ENCODE measurements at regions not wholly inside any gene's neighbourhood (a gene's known extent, or its start where the extent isn't known, plus 50 kb on each side); places are given as distances from the start of the nearest gene placed in this dataset.

DNA sequence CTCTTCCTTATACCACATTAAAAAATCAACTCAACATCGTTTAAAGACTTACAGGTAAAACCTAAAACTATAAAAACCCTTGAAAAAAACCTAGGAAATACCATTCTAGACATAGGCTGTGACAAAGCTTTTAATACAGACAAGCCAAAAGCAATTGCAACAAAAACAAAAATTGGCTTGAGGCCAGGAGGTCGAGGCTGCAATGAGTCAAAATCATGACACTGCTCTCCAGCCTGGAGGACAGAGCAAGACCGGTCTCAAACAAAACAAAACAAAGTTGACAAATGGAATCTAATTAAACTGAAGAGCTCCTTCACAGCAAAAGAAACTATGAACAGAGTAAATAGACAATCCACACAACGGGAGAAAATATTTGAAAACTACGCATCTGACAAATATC lies 1057.8 kb downstream of the FSCB start:
- Histone ChIP-seq H3K36me3 (ENCODE audit: control insufficient read depth, insufficient read depth, low read length) (no peaks in the 10 kb centered on the region), H3K4me1 (no peaks in the 10 kb centered on the region), H3K4me3 (ENCODE audit: low read depth, low read length) (no peak overlapping the region), H3K9me3 (no peaks in the 10 kb centered on the region), H3K27me3 (replicated peaks; ENCODE audit: control insufficient read depth, insufficient read depth, low read length) (no peaks in the 10 kb centered on the region)
- ChIA-PET POLR2A (no interaction called here), CTCF (no interaction called here)
- H3K4me1 Mint-ChIP-seq (ENCODE audit: low read depth, unreplicated experiment) = no peaks in the 10 kb centered on the region
- H3K9me3 Mint-ChIP-seq (ENCODE audit: unreplicated experiment) = no peaks in the 10 kb centered on the region
- intact Hi-C loops (cut with micrococcal nuclease; ENCODE audit: unreplicated experiment) = no loop called here
- no TSS peak for BruUV-seq (replicated peaks)
- no peak overlapping the region for H3K27ac Mint-ChIP-seq (ENCODE audit: unreplicated experiment)
- H3K27me3 Mint-ChIP-seq (ENCODE audit: insufficient read depth, unreplicated experiment) = no peaks in the 10 kb centered on the region
- H3K4me3 Mint-ChIP-seq (ENCODE audit: unreplicated experiment) = no peak overlapping the region
- DNase-seq = no peak
- TF ChIP-seq, protein P1, sequence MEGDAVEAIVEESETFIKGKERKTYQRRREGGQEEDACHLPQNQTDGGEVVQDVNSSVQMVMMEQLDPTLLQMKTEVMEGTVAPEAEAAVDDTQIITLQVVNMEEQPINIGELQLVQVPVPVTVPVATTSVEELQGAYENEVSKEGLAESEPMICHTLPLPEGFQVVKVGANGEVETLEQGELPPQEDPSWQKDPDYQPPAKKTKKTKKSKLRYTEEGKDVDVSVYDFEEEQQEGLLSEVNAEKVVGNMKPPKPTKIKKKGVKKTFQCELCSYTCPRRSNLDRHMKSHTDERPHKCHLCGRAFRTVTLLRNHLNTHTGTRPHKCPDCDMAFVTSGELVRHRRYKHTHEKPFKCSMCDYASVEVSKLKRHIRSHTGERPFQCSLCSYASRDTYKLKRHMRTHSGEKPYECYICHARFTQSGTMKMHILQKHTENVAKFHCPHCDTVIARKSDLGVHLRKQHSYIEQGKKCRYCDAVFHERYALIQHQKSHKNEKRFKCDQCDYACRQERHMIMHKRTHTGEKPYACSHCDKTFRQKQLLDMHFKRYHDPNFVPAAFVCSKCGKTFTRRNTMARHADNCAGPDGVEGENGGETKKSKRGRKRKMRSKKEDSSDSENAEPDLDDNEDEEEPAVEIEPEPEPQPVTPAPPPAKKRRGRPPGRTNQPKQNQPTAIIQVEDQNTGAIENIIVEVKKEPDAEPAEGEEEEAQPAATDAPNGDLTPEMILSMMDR (IDR thresholded peaks at IDR 0.05; ENCODE audit: insufficient read depth in 1 of 2, low read depth in 1 of 2, low read length in 1 of 2, severe bottlenecking in 1 of 2, unreplicated experiment in 1 of 2) = no peak
- no peaks in the 10 kb centered on the region for H3K36me3 Mint-ChIP-seq (ENCODE audit: insufficient read depth, unreplicated experiment)

DNA sequence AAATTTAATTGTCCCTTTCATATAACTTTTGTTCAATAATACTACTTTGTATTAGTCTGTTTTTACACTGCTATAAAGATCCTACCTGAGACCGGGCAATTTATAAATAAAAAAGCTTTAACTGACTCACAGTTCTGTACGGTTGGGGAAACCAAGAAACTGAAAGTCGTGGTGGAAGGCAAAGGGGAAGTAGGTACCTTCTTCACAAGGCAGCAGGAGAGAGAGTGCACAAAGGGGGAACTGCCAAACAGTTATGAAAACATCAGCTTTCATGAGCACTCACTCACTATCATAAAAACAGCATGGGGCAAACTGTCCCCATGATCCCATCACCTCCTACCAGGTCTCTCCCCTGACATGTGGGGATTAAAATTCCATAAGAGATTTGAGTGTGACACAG lies 1069.0 kb downstream of the FSCB start:
- TF ChIP-seq, protein P1 (IDR thresholded peaks at IDR 0.05; ENCODE audit: insufficient read depth in 1 of 2, low read depth in 1 of 2, low read length in 1 of 2, severe bottlenecking in 1 of 2, unreplicated experiment in 1 of 2) = no peak
- Mint-ChIP-seq H3K27ac (ENCODE audit: unreplicated experiment) (no peak overlapping the region), H3K4me1 (ENCODE audit: low read depth, unreplicated experiment) (no peaks in the 10 kb centered on the region), H3K36me3 (ENCODE audit: insufficient read depth, unreplicated experiment) (no peaks in the 10 kb centered on the region), H3K27me3 (ENCODE audit: insufficient read depth, unreplicated experiment) (no peaks in the 10 kb centered on the region), H3K9me3 (ENCODE audit: unreplicated experiment) (no peaks in the 10 kb centered on the region), H3K4me3 (ENCODE audit: unreplicated experiment) (no peak overlapping the region)
- POLR2A ChIA-PET = no interaction called here
- Histone ChIP-seq H3K27me3 (replicated peaks; ENCODE audit: control insufficient read depth, insufficient read depth, low read length) (no peaks in the 10 kb centered on the region), H3K36me3 (ENCODE audit: control insufficient read depth, insufficient read depth, low read length) (no peaks in the 10 kb centered on the region), H3K4me1 (no peaks in the 10 kb centered on the region), H3K9me3 (no peaks in the 10 kb centered on the region), H3K4me3 (ENCODE audit: low read depth, low read length) (no peak overlapping the region)
- DNase-seq = no peak
- CTCF ChIA-PET = no interaction called here
- no TSS peak for BruUV-seq (replicated peaks)
- intact Hi-C loops (cut with micrococcal nuclease; ENCODE audit: unreplicated experiment) = no loop called here

DNA sequence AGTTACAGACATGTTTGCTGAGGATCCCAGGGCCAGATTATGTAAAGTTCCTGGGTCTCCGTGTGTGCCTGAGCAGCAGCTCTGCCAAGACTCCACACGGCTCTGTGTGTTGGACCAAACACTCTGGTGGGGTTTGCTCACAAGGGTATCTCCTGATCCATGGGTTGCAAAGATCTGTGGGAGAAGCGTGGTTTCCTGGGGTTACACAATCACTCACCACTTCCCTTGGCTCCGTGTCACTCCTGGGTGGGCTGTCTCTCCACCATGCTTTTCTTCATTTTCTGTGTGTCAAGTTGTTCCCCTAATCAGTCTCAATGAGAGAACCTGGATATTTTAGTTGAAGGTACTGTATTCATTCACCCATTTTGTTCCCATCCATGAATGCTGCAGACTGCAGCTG lies 1088.8 kb downstream of the FSCB start:
- H3K36me3 Mint-ChIP-seq (ENCODE audit: insufficient read depth, unreplicated experiment) = no peaks in the 10 kb centered on the region
- H3K27me3 ChIP-seq (replicated peaks; ENCODE audit: control insufficient read depth, insufficient read depth, low read length) = no peaks in the 10 kb centered on the region
- no peaks in the 10 kb centered on the region for H3K27me3 Mint-ChIP-seq (ENCODE audit: insufficient read depth, unreplicated experiment)
- H3K4me1 Mint-ChIP-seq (ENCODE audit: low read depth, unreplicated experiment) = no peaks in the 10 kb centered on the region
- H3K4me3 Mint-ChIP-seq (ENCODE audit: unreplicated experiment) = no peak overlapping the region
- CTCF ChIA-PET = no interaction called here
- H3K27ac Mint-ChIP-seq (ENCODE audit: unreplicated experiment) = no peak overlapping the region
- intact Hi-C loops (cut with micrococcal nuclease; ENCODE audit: unreplicated experiment) = no loop called here
- no peaks in the 10 kb centered on the region for H3K36me3 ChIP-seq (ENCODE audit: control insufficient read depth, insufficient read depth, low read length)
- TF ChIP-seq, protein P1 (IDR thresholded peaks at IDR 0.05; ENCODE audit: insufficient read depth in 1 of 2, low read depth in 1 of 2, low read length in 1 of 2, severe bottlenecking in 1 of 2, unreplicated experiment in 1 of 2) = no peak
- no peaks in the 10 kb centered on the region for H3K9me3 ChIP-seq
- DNase-seq = no peak
- H3K4me1 ChIP-seq = no peaks in the 10 kb centered on the region
- POLR2A ChIA-PET = no interaction called here
- no peak overlapping the region for H3K4me3 ChIP-seq (ENCODE audit: low read depth, low read length)
- BruUV-seq (replicated peaks) = no TSS peak
- H3K9me3 Mint-ChIP-seq (ENCODE audit: unreplicated experiment) = no peaks in the 10 kb centered on the region

Measured in Caco-2 (cell line).